LNCAP (cell line): ENCODE measurements at regions not wholly inside any gene's neighbourhood (a gene's known extent, or its start where the extent isn't known, plus 50 kb on each side); places are given as distances from the start of the nearest gene placed in this dataset.

Experiments
- CTCF ChIP-seq: fragments of 450-650 bp; IDR thresholded peaks from 2 replicates; pipeline ENCODE4 v1.5.1; 2017; ENCODE audit warnings: mild to moderate bottlenecking

GRCh38 chr2:121134728-121135127, 150.3 kb downstream of the TFCP2L1 start:
- TF ChIP-seq CTCF, result no peak

- no peak for TF ChIP-seq CTCF
Observed at GRCh38 chr2:121135168-121135853, 149.7 kb downstream of the TFCP2L1 start.

- no peak for TF ChIP-seq CTCF
Observed at GRCh38 chr2:121136323-121136722, 148.7 kb downstream of the TFCP2L1 start.

- TF ChIP-seq CTCF, result no peak
Observed at GRCh38 chr2:121137571-121137970, 147.4 kb downstream of the TFCP2L1 start.

- TF ChIP-seq CTCF, result no peak
Observed at GRCh38 chr2:121140734-121141133, 144.3 kb downstream of the TFCP2L1 start.

- TF ChIP-seq CTCF, result no peak
Observed at GRCh38 chr2:121142452-121142851, 142.6 kb downstream of the TFCP2L1 start.

- TF ChIP-seq CTCF, result no peak
Observed at GRCh38 chr2:121144111-121144510, 140.9 kb downstream of the TFCP2L1 start.

- TF ChIP-seq CTCF, result no peak
Observed at GRCh38 chr2:121146630-121147029, 138.4 kb downstream of the TFCP2L1 start.
